SHP77 treated with DMSO at 0.1 percent for 48 hours (cell line): ENCODE measurements at regions not wholly inside any gene's neighbourhood (a gene's known extent, or its start where the extent isn't known, plus 50 kb on each side); places are given as distances from the start of the nearest gene placed in this dataset.
A peak's percentile ranks its signal among the peaks of the same experiment; 100 is the strongest.

Experiments
- DNase-seq: peaks from one replicate; lab custom pipeline; 2025; lab: John Stamatoyannopoulos, UW

DNA sequence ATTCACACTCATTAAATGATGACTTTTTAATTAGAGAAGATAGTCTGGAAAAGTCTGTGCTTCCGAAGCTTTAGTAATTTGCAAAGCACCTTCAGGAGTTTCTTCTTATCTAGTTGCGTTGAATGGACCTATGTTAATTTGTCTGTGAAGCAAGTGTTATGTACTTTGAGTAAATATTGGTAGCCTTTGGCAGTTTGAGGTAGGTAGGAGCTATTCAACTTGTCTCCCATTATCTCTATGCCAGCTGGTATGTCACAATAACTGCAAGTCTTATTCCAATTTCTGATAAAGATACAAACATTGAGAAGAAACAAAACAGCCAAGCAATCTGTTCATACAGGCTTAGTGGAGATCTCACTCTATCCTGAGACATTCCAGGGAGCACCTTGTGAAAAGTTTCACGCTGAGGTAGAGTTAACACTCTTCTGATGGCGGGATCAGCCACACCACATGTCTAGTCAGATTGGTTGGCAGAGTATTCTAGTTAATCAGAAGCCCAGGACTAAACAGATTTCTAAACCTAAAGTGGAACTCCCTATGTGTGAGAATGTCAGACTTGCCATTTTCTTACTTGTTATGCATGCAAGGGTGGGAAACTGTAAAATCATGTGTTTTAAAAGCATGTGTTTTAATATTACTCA lies 219.8 kb upstream of the MANEA start:
- DNase-seq: no peak

GRCh38 chr6:95364016-95364604 lies 213.2 kb upstream of the MANEA start:
- DNase-seq: no peak

- no peak for DNase-seq
Observed at GRCh38 chr6:95365454-95365853, 211.9 kb upstream of the MANEA start.

DNA sequence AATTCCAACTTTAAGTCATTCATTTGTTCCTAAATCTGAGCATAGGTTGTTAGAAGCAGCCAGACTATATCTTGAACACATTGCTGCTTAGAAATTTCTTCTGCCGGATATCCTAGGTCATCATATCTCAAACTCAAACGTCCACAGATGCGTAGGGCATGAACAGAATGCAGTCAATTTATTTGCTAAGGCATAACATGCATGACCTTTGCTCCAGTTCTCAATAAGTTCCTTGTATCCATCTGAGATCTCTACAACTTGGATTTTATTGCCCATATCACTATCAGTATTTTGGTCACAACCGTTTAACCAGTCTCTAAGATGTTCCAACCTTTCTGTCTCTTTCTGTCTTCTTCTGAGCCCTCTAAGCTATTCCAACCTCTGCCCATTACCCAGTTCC lies 210.9 kb upstream of the MANEA start:
- DNase-seq: no peak

GRCh38 chr6:95383878-95384277 lies 193.5 kb upstream of the MANEA start:
- no peak for DNase-seq

DNA sequence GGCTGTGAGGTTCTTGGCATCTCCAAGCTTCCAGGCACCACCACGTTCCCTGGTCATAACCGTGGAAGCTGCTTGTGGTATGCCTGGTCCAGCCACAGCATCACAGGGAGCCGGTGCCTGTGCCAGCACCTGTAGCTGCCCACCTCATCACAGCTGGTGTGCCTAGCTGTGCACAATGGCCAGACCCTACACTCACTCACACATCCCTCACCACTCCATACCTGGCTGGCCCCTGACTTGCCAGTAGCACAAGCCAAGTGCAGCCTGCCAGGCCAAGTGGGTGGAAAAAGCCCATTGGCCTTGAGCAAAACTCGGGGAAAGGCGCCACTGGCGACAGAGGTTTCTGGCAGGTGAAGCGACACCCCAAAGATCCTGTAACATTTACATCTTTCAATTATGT lies 192.3 kb upstream of the MANEA start:
- no peak for DNase-seq

GRCh38 chr6:95387845-95388244 lies 189.5 kb upstream of the MANEA start:
- DNase-seq: no peak

DNA sequence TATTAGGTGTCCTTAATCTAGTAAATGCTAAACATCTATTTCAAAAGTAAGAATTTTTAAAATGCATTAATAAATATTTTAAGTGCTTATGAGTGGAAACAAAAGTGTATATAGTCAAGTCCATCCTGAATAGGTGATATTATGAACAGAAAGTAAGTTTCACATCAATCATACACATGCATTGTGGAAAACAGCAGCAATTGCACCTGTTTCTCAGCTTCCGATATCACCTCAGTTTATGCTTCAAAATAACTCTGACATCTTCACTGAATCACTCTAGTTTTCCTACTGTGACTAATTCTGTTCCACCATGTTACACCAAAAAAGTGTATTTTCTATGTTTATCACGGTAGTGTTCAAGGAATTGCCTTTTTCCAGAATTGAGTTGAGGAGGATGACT lies 172.6 kb upstream of the MANEA start:
- DNase-seq: no peak

GRCh38 chr6:95408111-95408510 lies 169.2 kb upstream of the MANEA start:
- DNase-seq: no peak

DNA sequence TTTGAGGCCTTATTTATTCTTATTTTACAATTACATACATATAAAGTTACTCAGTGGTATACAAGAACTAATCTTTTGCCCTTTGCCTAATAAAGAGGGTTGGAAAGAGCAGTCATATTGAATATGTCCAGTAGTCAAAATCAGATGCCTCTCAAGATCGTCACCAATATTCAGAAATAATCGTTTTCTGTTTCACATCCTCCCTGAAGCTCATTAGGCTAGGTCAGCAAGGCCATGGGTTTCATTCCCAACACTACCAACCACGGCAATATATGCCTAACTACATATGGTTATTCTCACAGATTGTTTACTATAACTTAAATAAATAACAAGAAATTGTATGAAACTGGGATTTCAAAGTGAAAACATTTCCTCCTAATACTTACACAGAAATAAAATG lies 167.2 kb upstream of the MANEA start:
- no peak for DNase-seq

DNA sequence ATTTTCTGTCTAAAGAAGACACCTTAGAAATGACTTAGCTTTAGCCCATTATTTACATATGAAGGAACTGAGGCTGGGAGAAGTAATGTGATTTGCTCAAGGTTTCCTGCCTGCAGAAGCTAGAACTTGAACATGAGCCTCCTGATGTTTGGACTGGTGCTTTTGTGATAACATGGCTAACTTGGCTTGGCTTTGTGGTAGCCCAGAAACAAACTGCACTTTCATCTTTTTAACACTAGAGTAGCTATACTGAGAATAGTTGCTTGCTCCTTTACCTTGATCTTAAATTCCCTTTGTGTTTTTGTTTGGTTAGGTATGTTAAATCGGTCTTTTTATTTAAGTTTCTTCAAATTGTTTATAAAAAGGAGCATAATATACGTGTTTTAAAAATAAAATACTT lies 163.5 kb upstream of the MANEA start:
- DNase-seq: no peak

- DNase-seq: no peak
Observed at GRCh38 chr6:95417856-95418255, 159.5 kb upstream of the MANEA start.

DNA sequence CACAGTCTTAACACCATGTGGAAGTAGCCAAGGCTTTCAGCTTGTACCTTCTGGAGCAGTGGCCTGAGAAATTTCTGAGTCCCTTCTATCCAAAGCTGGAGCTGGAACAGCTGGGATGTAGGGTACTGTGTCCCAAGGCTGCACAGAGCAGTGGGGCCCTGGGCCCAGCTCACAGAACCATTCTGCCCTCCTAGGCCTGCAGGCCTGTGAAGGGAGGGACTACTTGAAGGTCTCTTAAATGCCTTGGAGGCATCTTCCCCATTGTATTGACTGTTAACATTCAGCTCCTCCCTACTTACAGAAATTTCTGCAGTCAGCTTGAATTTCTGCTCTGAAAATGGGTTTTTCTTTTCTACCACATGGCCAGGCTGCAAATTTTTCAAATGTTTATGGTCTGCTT lies 156.5 kb upstream of the MANEA start:
- no peak for DNase-seq

DNA sequence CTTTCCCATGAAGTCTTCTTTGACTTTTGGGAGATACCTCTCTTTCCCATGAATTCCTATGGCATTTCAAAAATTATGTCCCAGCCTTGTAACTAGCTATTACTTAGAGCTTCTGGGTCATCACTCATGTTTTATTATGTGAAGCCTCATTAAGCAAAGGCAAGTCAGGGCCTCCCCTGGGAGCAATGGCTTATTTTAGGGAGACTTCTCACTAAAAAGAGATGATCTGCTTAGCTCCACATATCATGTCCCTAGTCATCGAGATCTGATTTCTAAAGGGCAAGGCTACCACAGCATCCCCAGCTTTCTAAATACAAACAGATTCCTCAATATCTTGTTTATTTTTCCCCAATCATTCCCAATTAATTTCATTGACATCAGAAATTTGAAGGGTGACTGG lies 154.0 kb upstream of the MANEA start:
- DNase-seq: no peak

- peak; percentile 23 for DNase-seq
Observed at GRCh38 chr6:95431637-95432228, 145.6 kb upstream of the MANEA start.

GRCh38 chr6:95439741-95440140 lies 137.6 kb upstream of the MANEA start:
- DNase-seq: no peak

- no peak for DNase-seq
Observed at GRCh38 chr6:95448208-95448607, 129.1 kb upstream of the MANEA start.

- DNase-seq: no peak
Observed at GRCh38 chr6:95469511-95469910, 107.8 kb upstream of the MANEA start.

DNA sequence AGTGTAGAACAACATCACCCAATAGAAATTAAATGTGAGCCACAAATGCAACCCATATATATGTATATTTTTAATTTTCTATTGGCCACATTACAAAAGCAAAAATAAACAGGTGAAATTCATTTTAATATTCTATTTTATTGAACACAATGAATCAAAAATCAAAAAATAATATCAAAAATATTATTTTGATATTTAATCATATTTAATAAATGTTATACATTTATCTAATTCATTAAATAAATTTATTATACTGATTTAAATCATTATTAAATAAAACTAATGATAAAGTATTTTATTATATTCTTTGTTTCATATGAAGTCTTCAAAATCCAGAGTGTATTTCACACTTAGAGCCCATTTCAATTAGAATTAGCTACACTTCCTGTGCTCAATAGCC lies 98.4 kb upstream of the MANEA start:
- no peak for DNase-seq

- DNase-seq: no peak
Observed at GRCh38 chr6:95487817-95488216, 89.5 kb upstream of the MANEA start.

DNA sequence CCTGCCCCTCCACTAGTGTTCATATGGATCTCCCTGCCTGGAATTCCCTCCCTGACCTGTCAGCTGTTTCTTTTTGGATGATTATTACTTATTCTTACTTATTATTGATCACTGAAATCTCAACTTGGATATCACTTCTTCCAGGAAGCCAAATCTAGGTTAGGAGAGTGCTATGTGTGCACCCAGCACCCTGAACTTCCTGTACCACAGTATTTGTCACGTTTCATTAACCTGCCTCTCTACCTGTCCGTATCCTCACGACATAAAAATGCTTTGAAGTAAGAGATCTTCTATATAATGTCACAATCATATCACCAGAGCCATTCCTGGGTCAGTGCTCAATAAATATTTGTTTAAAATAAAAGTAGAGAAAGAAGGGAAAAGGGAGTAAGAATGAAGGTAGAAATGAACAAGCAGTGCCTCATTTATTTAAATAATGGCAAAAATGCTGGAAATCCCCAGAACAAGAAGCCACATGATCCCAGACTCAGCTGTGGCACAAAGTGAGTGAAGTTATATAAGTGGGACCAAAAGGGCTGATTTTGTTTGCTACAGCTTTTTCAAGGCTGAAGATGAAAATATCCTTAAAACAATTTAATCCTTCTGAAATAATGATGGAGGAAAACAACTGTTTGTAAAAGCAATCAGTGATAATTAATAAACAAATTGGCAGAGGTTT lies 88.0 kb upstream of the MANEA start:
- no peak for DNase-seq

DNA sequence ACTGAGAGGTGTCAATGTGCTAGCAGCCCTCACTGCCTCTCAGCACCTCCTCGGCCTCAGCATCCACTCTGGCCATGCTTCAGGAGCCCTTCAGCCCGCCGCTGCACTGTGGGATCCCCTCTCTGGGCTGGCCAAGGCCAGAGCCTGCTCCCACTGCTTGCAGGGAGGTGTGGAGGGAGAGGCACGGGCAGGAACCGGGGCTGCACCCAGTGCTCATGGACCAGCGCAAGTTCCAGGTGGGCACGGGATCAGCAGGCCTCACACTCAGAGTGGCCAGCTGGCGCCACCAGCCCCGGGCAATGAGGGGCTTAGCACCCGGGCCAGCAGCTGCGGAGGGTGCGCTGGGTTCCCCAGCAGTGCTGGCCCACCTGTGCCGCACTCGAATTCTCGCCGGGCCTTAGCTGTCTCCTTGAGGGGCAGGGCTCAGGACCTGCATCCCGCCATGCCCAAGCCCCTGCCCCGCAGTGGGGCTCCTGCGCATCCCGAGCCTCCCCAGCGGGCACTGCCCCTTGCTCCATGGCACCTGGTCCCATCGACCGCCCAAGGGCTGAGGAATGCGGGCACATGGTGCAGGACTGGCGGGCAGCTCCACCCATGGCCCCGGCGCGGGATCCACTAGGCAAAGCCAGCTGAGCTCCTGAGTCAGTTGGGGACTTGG lies 80.4 kb upstream of the MANEA start:
- no peak for DNase-seq
